IMR-90 (cell line): ENCODE measurements at regions not wholly inside any gene's neighbourhood (a gene's known extent, or its start where the extent isn't known, plus 50 kb on each side); places are given as distances from the start of the nearest gene placed in this dataset.

Experiments used
- ATAC-seq: fragments of 200-7000 bp; cut with Tn5 transposase; 2 replicates; pipeline ENCODE4 v1.9.1; 2020; ENCODE audit warnings: low read depth, mild to moderate bottlenecking, moderate library complexity
- BruUV-seq: library from RNA; stranded (reverse); fragments of 400-500 nt; replicated peaks from 2 replicates; lab custom pipeline; 2021; lab: Mats Ljungman, UMichigan
- CTCF ChIA-PET: fragments of 300-600 bp; formaldehyde crosslinking; extraction: SDS; loops from one replicate; lab custom pipeline; 2021; ENCODE audit warnings: antibody characterized with exemption; lab: Yijun Ruan, JAX
- POLR2A ChIA-PET: fragments of 300-600 bp; sonication (Branson Sonifier 250); formaldehyde crosslinking; loops from one replicate; lab custom pipeline; 2022; ENCODE audit warnings: antibody characterized with exemption; ENCODE audit not compliant: unreplicated experiment; lab: Charles Lee
- DNase-seq: peaks from one replicate; pipeline ENCODE4 v3.0.0; 2013
- H2AFZ ChIP-seq: replicated peaks from 2 replicates; pipeline ENCODE3; 2013; ENCODE audit warnings: low read length, mild to moderate bottlenecking; ENCODE audit not compliant: poor library complexity
- H2AK5ac ChIP-seq: 2 replicates; pipeline ENCODE4 v1.6.1; 2013; ENCODE audit warnings: low read depth, low read length, inconsistent platforms
- H2AK9ac ChIP-seq: replicated peaks from 2 replicates; pipeline ENCODE3; 2013; ENCODE audit warnings: mild to moderate bottlenecking, low read depth, low read length, moderate library complexity; ENCODE audit not compliant: poor library complexity
- H2BK120ac ChIP-seq: 2 replicates; pipeline ENCODE4 v1.6.1; 2013; ENCODE audit warnings: low read depth, low read length, inconsistent platforms
- H2BK15ac ChIP-seq: 3 replicates; pipeline ENCODE4 v1.6.1; 2013; ENCODE audit warnings: low read depth, low read length, inconsistent platforms
- H2BK20ac ChIP-seq: 2 replicates; pipeline ENCODE4 v1.6.1; 2013; ENCODE audit warnings: low read depth, mild to moderate bottlenecking, inconsistent platforms, low read length, moderate library complexity
- H2BK5ac ChIP-seq: 2 replicates; pipeline ENCODE4 v1.6.1; 2013; ENCODE audit warnings: mild to moderate bottlenecking, low read depth, low read length, inconsistent platforms; ENCODE audit not compliant: poor library complexity, severe bottlenecking
- H3K14ac ChIP-seq: replicated peaks from 2 replicates; pipeline ENCODE4 v1.6.1; 2013; ENCODE audit warnings: low read depth, low read length, inconsistent platforms
- H3K18ac ChIP-seq: 2 replicates; pipeline ENCODE4 v1.6.1; 2013; ENCODE audit warnings: low read depth, low read length, control low read depth
- H3K23ac ChIP-seq: 2 replicates; pipeline ENCODE4 v1.6.1; 2013; ENCODE audit warnings: low read depth, low read length, inconsistent platforms
- H3K27ac ChIP-seq: 2 replicates; pipeline ENCODE4 v1.5.1; 2013; ENCODE audit warnings: mild to moderate bottlenecking, control low read depth, low read length; ENCODE audit not compliant: insufficient read depth
- H3K27me3 ChIP-seq: 2 replicates; pipeline ENCODE4 v1.6.1; 2013; ENCODE audit warnings: low read length; ENCODE audit not compliant: control insufficient read depth, insufficient read depth
- H3K36me3 ChIP-seq: 2 replicates; pipeline ENCODE4 v1.6.1; 2013; ENCODE audit warnings: low read length, mixed read lengths; ENCODE audit not compliant: control insufficient read depth, insufficient read depth
- H3K4ac ChIP-seq: 2 replicates; pipeline ENCODE4 v1.6.1; 2013; ENCODE audit warnings: low read depth, low read length, inconsistent platforms
- H3K4me1 ChIP-seq: 2 replicates; pipeline ENCODE4 v1.6.1; 2013; ENCODE audit warnings: low read length, mixed read lengths; ENCODE audit not compliant: control insufficient read depth, insufficient read depth
- H3K4me2 ChIP-seq: 2 replicates; pipeline ENCODE4 v1.6.1; 2013; ENCODE audit warnings: low read depth, mild to moderate bottlenecking, control low read depth, low read length, moderate library complexity
- H3K4me3 ChIP-seq: 2 replicates; pipeline ENCODE4 v1.5.1; 2013; ENCODE audit warnings: low read depth, mild to moderate bottlenecking, control low read depth, low read length, moderate library complexity; ENCODE audit not compliant: insufficient read depth
- H3K56ac ChIP-seq: 2 replicates; pipeline ENCODE4 v1.6.1; 2013; ENCODE audit warnings: low read length, inconsistent platforms; ENCODE audit not compliant: insufficient read depth; ENCODE audit errors: extremely low read depth
- H3K79me1 ChIP-seq, 2 experiments: 2 replicates each; pipeline ENCODE4 v1.6.1; 2013; ENCODE audit warnings: low read length in 2 of 2, inconsistent platforms in 1 of 2, low read depth in 1 of 2
- H3K9ac ChIP-seq: 2 replicates; pipeline ENCODE4 v1.6.1; 2013; ENCODE audit warnings: low read depth, low read length, control low read depth
- H3K9me1 ChIP-seq: 2 replicates; pipeline ENCODE4 v1.6.1; 2013; ENCODE audit warnings: low read length, inconsistent platforms; ENCODE audit not compliant: insufficient read depth
- H3K9me3 ChIP-seq: 2 replicates; pipeline ENCODE4 v1.6.1; 2013; ENCODE audit warnings: low read length; ENCODE audit not compliant: control insufficient read depth, insufficient read depth
- H4K20me1 ChIP-seq: 2 replicates; pipeline ENCODE4 v1.6.1; 2013; ENCODE audit warnings: low read length, inconsistent platforms; ENCODE audit not compliant: insufficient read depth
- H4K5ac ChIP-seq: 2 replicates; pipeline ENCODE4 v1.6.1; 2013; ENCODE audit warnings: mild to moderate bottlenecking, low read depth, low read length, control low read depth
- H4K8ac ChIP-seq, 2 experiments: 2 replicates each; pipeline ENCODE4 v1.6.1; 2013; ENCODE audit warnings: low read depth in 2 of 2, low read length in 2 of 2, control low read depth in 1 of 2, inconsistent platforms in 1 of 2
- H4K91ac ChIP-seq: 2 replicates; pipeline ENCODE4 v1.6.1; 2013; ENCODE audit warnings: low read depth, low read length, inconsistent platforms; ENCODE audit not compliant: insufficient read depth
- BHLHE40 ChIP-seq: fragments of 150-350 bp; IDR thresholded peaks from 2 replicates; pipeline ENCODE4 v1.6.1; 2016; ENCODE audit warnings: mild to moderate bottlenecking, low read depth, low read length
- CHD1 ChIP-seq: IDR thresholded peaks from 2 replicates; pipeline ENCODE4 v1.6.1; 2012; ENCODE audit warnings: low read depth, low read length, improper control_type of control experiment
- FOS ChIP-seq: fragments of 150-350 bp; IDR thresholded peaks from 2 replicates; pipeline ENCODE4 v1.6.1; 2016; ENCODE audit warnings: low read depth, low read length
- MAFK ChIP-seq: IDR thresholded peaks from 2 replicates; pipeline ENCODE4 v1.6.1; 2012; ENCODE audit warnings: low read depth, low read length, improper control_type of control experiment
- MAZ ChIP-seq: IDR thresholded peaks from 2 replicates; pipeline ENCODE4 v1.6.1; 2012; ENCODE audit warnings: low read depth, mild to moderate bottlenecking, low read length, improper control_type of control experiment, moderate library complexity, borderline replicate concordance
- NFE2L2 ChIP-seq: fragments of 150-350 bp; IDR thresholded peaks from 2 replicates; pipeline ENCODE4 v1.6.1; 2016; ENCODE audit warnings: low read depth, mild to moderate bottlenecking, low read length
- RAD21 ChIP-seq: IDR thresholded peaks from 2 replicates; pipeline ENCODE4 v1.6.1; 2012; ENCODE audit warnings: low read length, improper control_type of control experiment
- RCOR1 ChIP-seq: IDR thresholded peaks from 2 replicates; pipeline ENCODE4 v1.6.1; 2012; ENCODE audit warnings: mild to moderate bottlenecking, low read length, improper control_type of control experiment; ENCODE audit not compliant: insufficient replicate concordance
- RFX5 ChIP-seq: IDR thresholded peaks from 2 replicates; pipeline ENCODE4 v1.8.0; 2012; ENCODE audit warnings: low read depth, mild to moderate bottlenecking, low read length, moderate library complexity
- SMC3 ChIP-seq: fragments of 150-350 bp; IDR thresholded peaks from 2 replicates; pipeline ENCODE4 v1.6.1; 2016; ENCODE audit warnings: low read depth, mild to moderate bottlenecking, antibody characterized with exemption, low read length, moderate library complexity
- WGBS, 2 experiments: methylation state at CpG; one replicate each; pipeline versions ENCODE4 v1.1.5 to v1.1.7; 2013; ENCODE audit warnings: missing lambda C conversion rate in 2 of 2; ENCODE audit not compliant: insufficient read length in 1 of 2; ENCODE audit errors: extremely low coverage in 2 of 2; 5-methylcytosine and 5-hydroxymethylcytosine counted together
- dilution Hi-C: fragments of 300-500 bp; cut with HindIII; formaldehyde crosslinking; loops from one replicate; pipeline ENCODE4 v1.14.3; 2018; ENCODE audit warnings: low sequenced_read_pairs; ENCODE audit not compliant: unreplicated experiment
- in situ Hi-C: fragments of 300-500 bp; cut with MboI; formaldehyde crosslinking; loops from 3 replicates; pipeline ENCODE4 v1.14.3; 2019; ENCODE audit warnings: low sequenced_read_pairs, inconsistent platforms, mixed read lengths
- intact Hi-C: fragments of 100-400 bp; cut with micrococcal nuclease; formaldehyde crosslinking; loops from 2 replicates; pipeline ENCODE4 v1.10.0; 2022
- TF ChIP-seq, protein P1 (sequence below): conservative IDR thresholded peaks from 2 replicates; pipeline ENCODE4 v1.5.1; 2012; ENCODE audit warnings: mild to moderate bottlenecking, low read depth, low read length, improper control_type of control experiment

DNA sequence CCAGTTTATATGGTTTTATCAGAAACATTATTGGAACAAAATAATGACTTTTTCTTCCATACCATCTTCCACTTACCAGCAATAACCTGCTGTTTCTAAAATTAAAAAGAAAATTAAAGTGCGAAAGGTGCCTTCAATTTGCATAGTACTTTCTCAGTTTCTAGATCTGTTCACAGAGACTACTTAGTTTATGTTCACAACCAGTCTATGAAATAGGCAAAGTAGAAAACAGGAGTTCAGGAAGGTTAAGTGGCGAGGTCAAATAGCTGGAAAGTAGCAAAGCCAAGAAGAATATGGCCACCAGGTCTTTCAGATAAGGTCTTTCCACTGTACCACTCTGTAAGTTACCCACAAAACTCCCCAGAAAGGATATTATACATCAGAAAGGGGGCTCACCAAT is 63.3 kb downstream of the BMP4 start:
- DNase-seq = no peak

More for the DNA sequence above, 63.3 kb downstream of the BMP4 start:
- Histone ChIP-seq H3K4ac (peak overlapping the region; percentile 55), H3K79me1 (no peaks in the 10 kb centered on the region), H3K14ac (peak overlapping the region; percentile 8; the same call in 1 of the 2 replicates), H3K56ac (no peak overlapping the region), H3K4me1 (peaks cover 23% of the 10 kb centered on the region), H2AK9ac (no peak overlapping the region), H3K36me3 (no peaks in the 10 kb centered on the region), H3K18ac (peak overlapping the region; percentile 10), H4K20me1 (no peaks in the 10 kb centered on the region), H4K91ac (peak overlapping the region; percentile 51), H2BK20ac (peak overlapping the region; percentile 92), H3K27ac (no peak overlapping the region), H2AK5ac (peak overlapping the region; percentile 12), H3K4me2 (no peak overlapping the region), H3K4me3 (no peak overlapping the region), H3K9ac (no peak overlapping the region), H2BK120ac (peak overlapping the region; percentile 88), H3K23ac (peak overlapping the region; percentile 4; the same call in 1 of the 2 replicates), H2BK15ac (peak overlapping the region; percentile 88; the same call in 2 of the 3 replicates), H4K5ac (no peak overlapping the region; the same call in 1 of the 2 replicates), H4K8ac (peak overlapping the region; percentile 36 to 89; a peak in 2 of 4 replicates), H2AFZ (peak overlapping the region; percentile 3), H2BK5ac (no peak overlapping the region), H3K27me3 (no peaks in the 10 kb centered on the region; the same call in 1 of the 2 replicates), H3K9me1 (peaks cover 11% of the 10 kb centered on the region), H3K9me3 (no peaks in the 10 kb centered on the region)
- BruUV-seq = no TSS peak
- ChIA-PET CTCF (no interaction called here), POLR2A (no interaction called here)
- no peak for ATAC-seq
- TF ChIP-seq RCOR1 = no peak
- TF ChIP-seq FOS = no peak
- TF ChIP-seq MAZ = no peak
- TF ChIP-seq CHD1 = no peak
- no peak for TF ChIP-seq MAFK
- no peak for TF ChIP-seq NFE2L2
- no peak for TF ChIP-seq RAD21
- no peak for TF ChIP-seq BHLHE40
- TF ChIP-seq, protein P1, sequence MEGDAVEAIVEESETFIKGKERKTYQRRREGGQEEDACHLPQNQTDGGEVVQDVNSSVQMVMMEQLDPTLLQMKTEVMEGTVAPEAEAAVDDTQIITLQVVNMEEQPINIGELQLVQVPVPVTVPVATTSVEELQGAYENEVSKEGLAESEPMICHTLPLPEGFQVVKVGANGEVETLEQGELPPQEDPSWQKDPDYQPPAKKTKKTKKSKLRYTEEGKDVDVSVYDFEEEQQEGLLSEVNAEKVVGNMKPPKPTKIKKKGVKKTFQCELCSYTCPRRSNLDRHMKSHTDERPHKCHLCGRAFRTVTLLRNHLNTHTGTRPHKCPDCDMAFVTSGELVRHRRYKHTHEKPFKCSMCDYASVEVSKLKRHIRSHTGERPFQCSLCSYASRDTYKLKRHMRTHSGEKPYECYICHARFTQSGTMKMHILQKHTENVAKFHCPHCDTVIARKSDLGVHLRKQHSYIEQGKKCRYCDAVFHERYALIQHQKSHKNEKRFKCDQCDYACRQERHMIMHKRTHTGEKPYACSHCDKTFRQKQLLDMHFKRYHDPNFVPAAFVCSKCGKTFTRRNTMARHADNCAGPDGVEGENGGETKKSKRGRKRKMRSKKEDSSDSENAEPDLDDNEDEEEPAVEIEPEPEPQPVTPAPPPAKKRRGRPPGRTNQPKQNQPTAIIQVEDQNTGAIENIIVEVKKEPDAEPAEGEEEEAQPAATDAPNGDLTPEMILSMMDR = no peak
- TF ChIP-seq RFX5 = no peak
- TF ChIP-seq SMC3 = no peak
- in situ Hi-C loops = no loop called here
- dilution Hi-C loops = no loop called here
- no CpG with 5 or more reads among the region's 2 CpGs for WGBS, 2 experiments
- intact Hi-C loops = loop anchor here (5.0 kb wide), 2 partner anchors 59 to 356 kb away; no protein-coding TSS in a partner anchor
